UCSD-AML1 (cell line): ENCODE measurements at regions not wholly inside any gene's neighbourhood (a gene's known extent, or its start where the extent isn't known, plus 50 kb on each side); places are given as distances from the start of the nearest gene placed in this dataset.

Source experiments
- DNase-seq: peaks from one replicate; lab custom pipeline; 2025; ENCODE audit not compliant: unreplicated experiment; lab: John Stamatoyannopoulos, UW

GRCh38 chr22:48335442-48336139 lies 1492.1 kb downstream of the BRD1 start:
- no peak for DNase-seq

- DNase-seq = no peak
These were observed 1492.7 kb downstream of the BRD1 start for GRCh38 chr22:48334971-48335370.

GRCh38 chr22:48333816-48334735 lies 1493.6 kb downstream of the BRD1 start:
- DNase-seq = no peak

- DNase-seq = no peak
These were observed 1494.3 kb downstream of the BRD1 start for GRCh38 chr22:48333323-48333763.

- no peak for DNase-seq
These were observed 1495.0 kb downstream of the BRD1 start for GRCh38 chr22:48332438-48333322.

GRCh38 chr22:48331691-48332220 lies 1495.9 kb downstream of the BRD1 start:
- DNase-seq = no peak

- DNase-seq = no peak
These were observed 1496.4 kb downstream of the BRD1 start for GRCh38 chr22:48331266-48331665.

GRCh38 chr22:48327721-48328120 lies 1500.0 kb downstream of the BRD1 start:
- DNase-seq = no peak

GRCh38 chr22:48323746-48324145 lies 1503.9 kb downstream of the BRD1 start:
- DNase-seq = no peak

GRCh38 chr22:48322907-48323306 lies 1504.8 kb downstream of the BRD1 start:
- no peak for DNase-seq

GRCh38 chr22:48321986-48322545 lies 1505.6 kb downstream of the BRD1 start:
- DNase-seq = no peak

- DNase-seq = no peak
These were observed 1506.8 kb downstream of the BRD1 start for GRCh38 chr22:48320683-48321451.

GRCh38 chr22:48320048-48320682 lies 1507.5 kb downstream of the BRD1 start:
- no peak for DNase-seq

GRCh38 chr22:48319321-48320047 lies 1508.2 kb downstream of the BRD1 start:
- no peak for DNase-seq

- no peak for DNase-seq
These were observed 1508.9 kb downstream of the BRD1 start for GRCh38 chr22:48318575-48319320.

- DNase-seq = no peak
These were observed 1509.5 kb downstream of the BRD1 start for GRCh38 chr22:48318173-48318572.

- DNase-seq = no peak
These were observed 1511.1 kb downstream of the BRD1 start for GRCh38 chr22:48316257-48317250.
